ENCODE measurements at regions not wholly inside any gene's neighbourhood (a gene's known extent, or its start where the extent isn't known, plus 50 kb on each side); places are given as distances from the start of the nearest gene placed in this dataset.

DNA sequence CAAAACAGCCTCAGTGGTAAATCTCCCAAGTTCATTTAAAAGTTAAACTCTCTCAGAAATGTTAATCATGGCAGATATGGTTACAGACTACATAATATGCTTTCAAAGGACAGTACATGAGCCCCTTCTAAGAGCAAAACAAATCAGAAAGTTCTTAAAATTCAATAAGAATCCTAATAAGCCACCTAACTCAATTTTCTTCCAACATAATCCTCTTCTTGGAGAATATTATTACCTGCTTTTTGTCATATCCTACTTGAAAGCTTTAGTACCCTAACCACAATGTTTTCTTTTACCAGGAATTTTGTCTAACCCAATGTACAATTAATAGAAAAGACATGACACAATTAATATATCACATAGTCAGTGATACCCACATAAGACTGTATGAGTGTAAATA, 236.5 kb upstream of the ATP2B1 start:
- no peak for DNase-seq (ENCODE audit: low read depth in 2 of 3, low spot score in 2 of 3)

DNA sequence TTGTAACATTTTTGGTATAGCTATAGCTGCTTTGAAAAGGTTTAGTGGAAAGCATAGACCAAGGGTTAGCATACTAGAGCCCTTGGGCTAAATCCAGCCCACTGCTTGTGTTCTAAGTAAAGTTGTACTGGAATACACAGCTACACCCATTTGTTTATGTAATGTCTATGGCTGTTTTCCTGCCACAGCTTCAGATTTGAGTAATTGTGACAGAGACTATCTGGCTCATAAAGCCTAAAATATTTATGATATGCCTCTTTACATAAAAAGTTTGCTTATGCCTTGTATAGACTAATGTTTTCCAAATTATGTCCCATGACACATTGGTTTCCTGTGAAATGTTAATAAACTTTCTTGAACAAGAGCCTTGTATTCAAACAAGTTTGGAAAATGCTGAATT, 234.8 kb upstream of the ATP2B1 start:
- DNase-seq (ENCODE audit: low read depth in 2 of 3, low spot score in 2 of 3): no peak

DNA sequence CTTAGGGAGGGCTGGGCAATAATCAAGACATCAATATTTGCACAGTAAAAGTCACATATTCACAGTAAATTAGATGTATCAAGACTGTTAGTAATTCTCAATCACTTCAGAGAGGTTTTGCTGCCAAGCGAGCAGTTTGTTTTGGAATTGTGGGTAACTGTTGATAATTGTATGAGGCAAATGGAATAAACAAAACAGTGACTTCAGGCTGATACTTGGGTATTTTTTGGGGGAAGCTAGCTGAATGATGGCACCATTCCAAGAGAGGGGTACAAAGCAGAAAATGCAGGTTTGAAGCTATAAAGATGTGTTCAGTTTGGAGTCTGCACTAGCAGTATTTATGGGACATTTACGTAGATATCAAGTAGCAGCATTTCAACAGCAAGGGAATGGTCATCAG, 232.8 kb upstream of the ATP2B1 start:
- no peak for DNase-seq (ENCODE audit: low read depth in 2 of 3, low spot score in 2 of 3)

DNA sequence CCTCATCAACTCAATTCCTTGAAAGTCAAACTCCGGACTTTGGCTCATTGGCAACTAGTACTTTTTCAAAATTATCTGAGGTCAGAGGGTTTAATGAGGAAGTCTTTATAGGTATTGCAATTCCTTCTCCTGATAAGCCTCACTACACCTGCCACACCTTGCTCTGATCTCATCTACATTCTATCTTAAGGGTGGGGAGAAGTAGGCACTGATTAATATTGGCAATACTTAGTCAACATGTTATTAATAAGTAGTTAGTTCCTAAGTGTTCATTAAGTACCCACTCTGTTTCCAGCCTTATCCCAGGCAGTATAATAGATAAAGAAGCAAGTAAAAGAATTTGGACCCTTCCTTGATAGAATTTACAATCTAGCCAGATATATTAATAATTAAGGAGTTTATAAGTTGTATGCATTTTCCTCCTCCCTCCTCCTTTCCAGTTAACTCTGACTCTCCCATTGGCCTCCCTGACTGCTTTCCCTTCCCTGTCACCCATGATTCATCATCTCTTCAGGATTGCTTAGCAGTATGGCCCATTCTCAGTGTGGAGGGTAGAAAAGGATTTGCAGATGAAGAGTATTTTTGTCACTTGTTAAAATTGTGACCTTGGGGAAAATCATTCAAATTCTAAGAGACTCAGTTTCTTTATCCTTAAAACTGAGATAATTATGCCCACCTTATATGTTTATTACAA, 231.0 kb upstream of the ATP2B1 start:
- no peak for DNase-seq (ENCODE audit: low read depth in 2 of 3, low spot score in 2 of 3)

DNA sequence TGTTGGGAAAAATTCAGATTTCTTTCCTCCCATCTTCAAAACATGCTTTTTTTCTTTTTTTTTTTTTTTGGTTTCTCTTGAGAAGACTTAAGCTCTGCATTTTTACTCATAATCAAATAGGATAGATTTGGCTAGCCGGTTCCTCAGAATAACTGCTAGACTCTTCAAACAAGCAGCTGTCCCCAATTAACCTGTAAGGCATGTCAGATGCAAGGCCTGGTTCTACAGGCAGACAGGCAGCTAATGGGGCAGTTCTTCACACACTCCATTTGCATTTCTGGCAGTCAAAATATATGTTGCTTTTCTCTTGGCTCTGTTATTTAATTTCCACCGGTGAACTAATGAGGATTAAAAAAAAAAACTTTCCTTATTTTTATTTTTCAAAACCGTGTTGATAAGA, 228.0 kb upstream of the ATP2B1 start:
- DNase-seq (ENCODE audit: low read depth in 2 of 3, low spot score in 2 of 3): no peak

DNA sequence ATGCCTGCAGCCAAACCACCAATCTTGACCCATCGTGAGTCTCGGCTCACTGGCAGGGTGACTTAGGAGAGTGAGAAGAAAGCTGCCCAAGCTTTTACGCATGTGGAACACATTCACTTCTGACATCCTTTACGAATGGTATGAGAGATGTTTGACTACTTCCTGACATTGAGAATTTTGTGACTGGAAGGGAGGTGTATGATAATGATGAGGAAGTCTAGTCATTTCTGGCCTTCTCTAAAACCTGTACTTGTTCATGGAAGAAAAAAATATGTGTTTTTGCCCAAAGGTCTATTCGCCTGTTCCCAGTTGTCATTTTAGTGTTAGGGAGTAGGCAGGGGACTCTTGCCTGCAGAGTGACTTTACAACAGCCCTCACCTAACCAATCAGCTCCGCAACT, 227.2 kb upstream of the ATP2B1 start:
- DNase-seq (ENCODE audit: low read depth in 2 of 3, low spot score in 2 of 3): no peak

DNA sequence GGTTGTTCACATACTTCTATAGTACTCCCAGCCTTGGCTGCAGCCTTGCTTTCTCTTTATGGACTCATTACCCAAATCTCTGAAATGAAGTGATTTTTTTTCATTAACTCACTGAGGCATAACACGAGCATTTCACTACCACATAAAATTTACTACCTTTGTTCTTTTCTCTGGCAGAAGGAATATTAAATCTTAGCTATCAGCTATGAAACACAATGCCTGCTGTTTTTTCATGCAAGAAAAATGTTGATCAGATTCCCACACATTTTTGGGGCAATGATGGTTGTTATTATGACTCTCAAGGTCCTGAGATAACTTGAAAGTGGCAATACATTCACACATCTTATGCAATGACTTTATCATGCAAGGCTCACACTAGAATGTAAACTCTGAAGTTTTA, 225.3 kb upstream of the ATP2B1 start:
- no peak for DNase-seq (ENCODE audit: low read depth in 2 of 3, low spot score in 2 of 3)

DNA sequence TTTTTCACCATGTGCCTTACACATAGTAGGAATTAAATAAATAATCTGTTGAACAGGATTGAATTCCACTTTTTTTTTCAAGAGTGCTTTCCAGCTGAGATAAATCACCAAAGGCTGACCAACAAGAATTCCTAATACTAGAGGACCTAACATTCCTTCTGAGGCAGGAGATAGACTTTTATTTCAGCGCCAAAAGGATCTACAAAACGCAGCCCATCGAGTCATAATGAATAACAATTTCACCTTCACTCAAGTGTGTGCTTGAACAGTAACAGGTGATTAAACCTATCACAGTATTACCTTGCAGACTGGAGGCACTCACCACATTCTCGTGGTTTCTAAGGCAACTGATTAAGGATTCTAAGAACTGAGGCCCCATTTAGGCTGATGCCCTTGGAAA, 224.3 kb upstream of the ATP2B1 start:
- DNase-seq (ENCODE audit: low read depth in 2 of 3, low spot score in 2 of 3): no peak

DNA sequence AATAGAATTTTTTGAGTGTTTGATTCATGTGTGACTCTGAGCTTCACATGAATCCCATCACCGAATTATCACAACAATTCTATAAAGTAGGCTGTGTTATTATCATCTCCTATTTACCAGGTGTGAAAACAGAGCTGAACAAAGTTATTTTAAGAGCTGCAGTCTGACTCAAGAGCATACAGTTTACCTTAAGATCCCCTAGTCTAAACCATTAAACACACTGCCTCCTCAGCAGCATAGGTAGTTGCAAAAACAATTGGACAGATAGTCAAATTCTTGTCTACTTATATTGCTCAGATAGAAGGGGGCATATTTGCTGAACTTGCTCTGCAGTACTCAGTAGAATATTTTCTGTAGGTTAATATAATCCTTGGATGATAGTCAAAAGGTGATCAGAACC, 219.8 kb upstream of the ATP2B1 start:
- DNase-seq (ENCODE audit: low read depth in 2 of 3, low spot score in 2 of 3): no peak

DNA sequence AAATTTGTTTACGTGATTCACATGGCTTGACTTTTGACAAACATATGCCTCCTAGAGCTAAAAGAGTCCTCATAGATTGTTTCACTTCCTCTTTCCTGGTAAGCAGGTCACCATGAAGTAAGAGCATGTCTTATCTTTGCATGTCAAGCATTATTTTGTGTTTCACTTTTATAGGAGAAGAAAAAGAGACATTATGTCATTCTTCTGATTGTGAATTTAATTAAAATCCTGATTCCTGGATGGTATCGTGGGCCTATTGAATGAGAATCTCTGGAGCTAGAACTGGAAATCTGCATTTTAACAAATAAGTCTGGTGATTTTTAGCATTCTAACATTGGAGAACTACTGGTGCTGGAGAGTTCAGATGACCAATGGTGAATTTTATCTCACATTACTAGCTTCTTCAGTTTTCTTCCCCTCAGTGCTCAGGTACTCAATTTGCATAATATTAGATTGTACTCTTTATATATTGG, 218.6 kb upstream of the ATP2B1 start:
- no peak for DNase-seq (ENCODE audit: low read depth in 2 of 3, low spot score in 2 of 3)

DNA sequence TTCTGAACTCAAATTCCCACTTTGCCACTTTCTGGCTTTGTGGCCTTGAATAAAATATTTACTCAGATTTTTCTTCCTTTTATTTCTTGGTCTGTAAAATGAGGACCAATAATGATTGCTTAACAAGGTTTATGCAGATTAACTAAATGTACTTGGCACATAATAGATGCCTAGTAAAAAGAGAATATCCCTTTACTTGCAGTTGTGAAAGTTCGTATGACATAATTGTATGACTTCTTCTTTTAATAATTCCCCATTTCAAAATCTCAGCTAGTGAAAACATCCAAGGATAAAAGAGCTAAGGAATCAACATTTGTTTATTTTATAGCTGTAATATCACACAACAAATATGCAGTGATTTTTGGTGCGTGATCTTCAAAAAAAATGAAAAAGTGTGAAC, 215.6 kb upstream of the ATP2B1 start:
- no peak for DNase-seq (ENCODE audit: low read depth in 2 of 3, low spot score in 2 of 3)

DNA sequence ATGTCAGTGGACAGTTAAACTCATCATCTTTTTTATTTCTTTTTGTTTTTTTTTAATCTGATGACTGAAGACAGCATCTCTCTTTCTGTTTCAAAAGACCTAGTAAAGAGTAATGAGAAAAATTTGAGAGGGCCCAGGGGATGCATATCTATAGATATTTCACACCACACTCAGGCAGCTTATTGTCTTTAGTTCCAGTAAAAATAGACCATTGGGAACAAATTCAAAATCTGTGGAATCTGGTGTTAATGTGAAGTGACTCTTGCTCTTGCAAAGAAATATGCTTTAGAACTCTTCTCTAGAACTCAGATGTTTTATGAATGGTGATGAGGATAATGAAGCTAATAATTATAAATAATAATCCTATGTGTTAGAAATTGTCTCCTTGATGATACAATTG, 214.5 kb upstream of the ATP2B1 start:
- DNase-seq (ENCODE audit: low read depth in 2 of 3, low spot score in 2 of 3): no peak

DNA sequence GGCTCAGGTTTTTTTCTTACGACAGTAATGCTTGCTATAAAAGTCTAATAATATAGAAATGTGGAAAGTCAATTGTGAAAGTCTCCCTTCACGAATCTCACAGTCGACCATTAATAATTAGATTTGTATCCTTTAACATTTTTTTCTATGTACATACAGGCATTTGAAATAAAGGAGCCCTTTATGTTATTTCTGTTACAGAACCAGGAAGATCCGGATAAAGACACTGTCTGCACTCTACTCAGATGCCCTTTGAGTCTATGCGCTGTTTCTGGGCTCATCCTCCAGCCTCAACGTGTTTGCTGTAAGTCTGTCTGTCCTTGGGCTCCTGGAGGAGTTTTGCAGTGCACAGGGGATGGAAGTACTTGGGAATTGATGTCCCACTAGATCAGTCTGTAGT, 212.2 kb upstream of the ATP2B1 start:
- DNase-seq (ENCODE audit: low read depth in 2 of 3, low spot score in 2 of 3): no peak

DNA sequence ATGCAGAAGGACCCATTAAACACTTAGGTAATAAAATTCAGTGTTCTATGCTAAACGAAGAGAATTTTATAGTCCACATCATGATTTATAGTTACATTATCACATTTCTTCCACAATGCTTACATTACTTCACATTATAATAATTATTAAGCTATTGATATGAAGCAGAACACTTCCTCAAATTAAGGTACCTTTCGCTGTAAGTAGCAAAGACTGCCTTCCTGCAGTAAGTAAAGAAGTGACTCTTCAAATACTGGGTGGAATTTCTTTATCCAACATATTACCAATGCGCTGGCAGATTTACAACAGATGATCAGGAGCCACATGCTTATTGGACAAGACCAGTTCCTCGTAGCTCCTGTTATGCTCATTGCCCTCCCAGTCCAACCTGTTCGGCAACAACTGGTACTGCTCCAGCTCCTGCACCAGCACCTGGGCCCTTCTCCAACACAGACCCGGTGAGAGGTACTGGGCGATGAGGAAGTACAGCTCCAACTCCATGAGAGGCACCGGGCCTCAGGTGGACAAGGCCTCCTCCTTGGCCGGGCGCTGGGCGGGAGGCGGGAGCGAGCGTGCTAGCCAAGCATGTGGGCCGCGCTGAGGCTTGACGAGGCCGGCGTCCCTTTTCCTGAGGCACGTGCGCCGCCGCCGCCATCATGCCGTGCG, 210.7 kb upstream of the ATP2B1 start:
- DNase-seq (ENCODE audit: low read depth in 2 of 3, low spot score in 2 of 3): no peak

DNA sequence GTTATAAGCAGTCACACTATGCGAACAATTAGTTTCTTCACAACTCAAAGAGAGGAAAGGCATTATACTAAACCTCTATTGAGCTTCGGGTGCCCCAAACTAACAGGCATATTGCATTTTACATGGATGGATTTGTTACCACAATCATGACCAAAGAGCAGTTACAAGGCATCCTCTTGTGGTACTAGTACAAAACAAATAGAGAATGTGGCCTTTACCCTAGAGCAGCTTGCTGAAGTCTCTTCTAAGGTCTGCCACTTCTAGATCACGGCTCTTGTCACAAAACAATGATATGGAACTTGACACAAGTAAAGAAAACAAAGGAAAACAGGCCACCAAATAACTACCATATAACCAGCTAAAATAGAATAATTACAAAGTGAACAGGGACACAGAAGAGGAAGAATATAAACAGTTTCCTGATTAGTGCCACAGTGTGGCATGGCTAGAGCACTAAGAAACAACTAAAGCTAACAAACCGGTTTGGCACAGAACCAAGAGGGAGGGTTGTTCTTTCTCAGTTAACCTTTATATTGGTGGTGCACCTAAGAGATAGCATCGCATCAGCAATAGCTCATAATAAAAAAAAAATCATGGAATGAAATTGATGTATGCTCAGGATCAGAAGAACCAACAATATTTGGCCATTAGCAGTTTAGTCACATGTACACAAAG, 209.7 kb upstream of the ATP2B1 start:
- DNase-seq (ENCODE audit: low read depth in 2 of 3, low spot score in 2 of 3): no peak

DNA sequence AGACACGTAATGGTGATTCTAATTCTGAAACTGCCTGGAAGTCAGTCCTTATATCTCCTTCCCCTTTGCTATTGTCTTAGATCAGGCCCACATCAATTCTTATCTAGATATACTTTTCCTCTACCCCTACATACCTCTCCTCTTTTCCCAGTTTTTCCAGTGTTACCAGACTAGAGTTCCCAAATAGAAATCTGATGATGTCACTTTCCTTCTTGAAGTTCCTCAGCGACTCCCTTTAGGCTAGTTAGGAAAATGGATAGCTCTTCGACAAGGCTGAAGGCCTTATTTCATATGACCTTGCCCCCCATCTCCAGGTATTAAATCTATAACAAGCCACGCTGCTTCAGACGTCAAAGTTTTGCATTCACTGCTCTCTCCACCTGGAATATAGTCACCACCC, 201.1 kb upstream of the ATP2B1 start:
- DNase-seq (ENCODE audit: low read depth in 2 of 3, low spot score in 2 of 3): no peak

DNA sequence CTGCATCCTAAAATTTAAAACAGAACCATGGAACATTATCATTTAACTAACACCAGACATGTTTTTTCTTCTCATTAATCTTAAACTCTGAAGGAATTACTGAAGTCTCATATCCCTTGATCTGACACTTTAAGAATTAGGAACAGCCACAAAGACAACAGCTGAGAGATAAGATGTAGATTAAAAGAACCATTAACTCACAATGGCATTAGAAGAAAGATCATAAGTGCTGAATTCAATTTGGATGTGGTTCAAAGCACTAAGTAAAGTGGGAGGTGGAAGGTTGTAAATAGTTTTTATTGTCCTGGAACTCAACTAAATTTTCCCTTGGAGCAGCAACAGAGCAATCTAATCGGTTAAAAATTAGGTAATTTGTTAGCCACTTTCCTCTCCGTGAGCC, 199.0 kb upstream of the ATP2B1 start:
- DNase-seq (ENCODE audit: low read depth in 2 of 3, low spot score in 2 of 3): no peak

DNA sequence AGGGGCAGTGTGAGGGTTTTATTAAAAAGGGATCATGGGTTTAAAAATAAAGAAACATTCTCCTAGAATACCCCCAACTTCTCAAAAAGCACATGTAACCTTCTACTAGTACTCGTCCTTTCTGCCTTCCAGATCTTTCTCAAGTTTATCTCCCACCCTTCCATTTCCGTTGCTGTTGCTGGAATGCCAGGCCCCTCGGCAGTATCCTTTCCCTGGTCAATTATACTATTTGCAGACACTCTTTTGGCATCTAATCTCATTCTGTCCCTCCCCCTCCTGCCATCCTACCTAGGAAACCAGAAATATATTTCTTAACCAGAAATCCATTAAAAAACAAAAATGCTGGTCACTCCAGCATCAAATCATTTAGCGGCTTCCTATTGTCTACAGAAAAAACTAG, 198.2 kb upstream of the ATP2B1 start:
- no peak for DNase-seq (ENCODE audit: low read depth in 2 of 3, low spot score in 2 of 3)

DNA sequence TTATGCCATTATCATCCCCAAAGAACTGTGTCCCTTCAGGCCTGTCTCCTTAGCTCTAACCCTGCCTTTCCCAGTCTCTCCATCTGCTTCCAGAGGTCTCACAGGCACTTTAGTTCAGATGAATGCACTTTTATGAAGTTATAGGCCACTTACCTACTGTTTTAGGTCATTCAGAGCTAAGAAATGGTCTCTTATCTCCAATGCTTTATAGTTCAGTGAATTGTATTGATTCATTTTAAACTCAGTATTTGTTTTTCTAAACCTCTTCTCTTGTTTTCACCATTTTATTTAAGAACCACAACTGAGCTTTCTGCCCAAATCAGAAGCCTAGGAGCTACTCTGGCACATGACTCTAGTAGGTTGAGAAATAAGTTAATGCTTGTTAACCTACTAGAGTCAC, 197.5 kb upstream of the ATP2B1 start:
- DNase-seq (ENCODE audit: low read depth in 2 of 3, low spot score in 2 of 3): no peak

DNA sequence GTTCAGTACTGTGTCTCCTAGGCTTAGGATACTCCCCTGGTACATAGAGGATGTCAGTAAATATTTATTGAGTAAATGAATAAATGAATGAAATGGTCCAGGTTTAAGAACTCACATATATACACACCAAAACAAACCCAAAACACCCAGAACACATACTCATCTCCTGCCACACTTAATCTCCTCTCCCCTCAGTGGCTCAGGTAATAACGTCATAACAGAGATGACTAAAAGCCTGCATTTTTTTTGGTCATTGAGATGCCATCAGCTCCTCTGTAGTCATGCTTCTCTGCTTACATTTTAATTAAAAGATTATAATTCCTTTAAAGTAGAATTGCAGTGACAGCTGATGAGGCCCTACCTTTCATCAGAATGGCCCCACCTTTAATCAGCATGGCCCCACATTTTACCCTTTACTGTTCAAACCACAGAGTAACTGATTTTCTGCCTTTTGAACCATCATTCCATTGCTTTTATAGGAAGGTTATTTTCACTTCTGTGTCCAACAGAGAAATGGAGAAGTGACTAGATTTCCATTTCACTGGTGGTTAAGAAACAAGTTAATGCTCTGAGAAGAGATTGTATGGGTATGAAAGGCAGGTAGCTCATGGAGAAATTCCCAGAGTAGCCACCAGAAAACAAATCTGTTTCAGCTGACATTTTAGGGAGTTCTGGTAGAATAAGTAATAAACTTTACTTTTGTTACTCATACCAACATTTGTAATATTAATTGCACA, 193.4 kb upstream of the ATP2B1 start:
- DNase-seq (ENCODE audit: low read depth in 2 of 3, low spot score in 2 of 3): no peak

DNA sequence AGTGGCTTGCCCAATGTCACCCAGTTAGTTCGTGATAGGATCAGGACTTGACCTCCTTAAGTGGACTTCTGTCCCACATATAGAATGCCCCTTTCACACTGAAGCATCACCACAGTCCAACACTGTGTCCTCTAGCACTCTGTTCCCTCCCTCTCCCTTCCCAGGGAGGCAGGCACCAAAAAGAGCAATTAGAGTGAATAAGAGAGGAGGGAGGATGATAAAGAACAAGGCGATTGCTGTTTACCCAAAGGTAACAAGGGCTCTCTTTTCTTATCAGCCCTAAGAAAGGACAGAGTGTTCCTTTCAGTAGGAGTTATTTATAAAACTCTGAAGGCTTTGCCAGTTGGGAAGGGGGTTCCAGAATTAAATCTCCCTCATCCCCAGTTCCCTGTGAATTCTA, 192.7 kb upstream of the ATP2B1 start:
- DNase-seq (ENCODE audit: low read depth in 2 of 3, low spot score in 2 of 3): no peak

DNA sequence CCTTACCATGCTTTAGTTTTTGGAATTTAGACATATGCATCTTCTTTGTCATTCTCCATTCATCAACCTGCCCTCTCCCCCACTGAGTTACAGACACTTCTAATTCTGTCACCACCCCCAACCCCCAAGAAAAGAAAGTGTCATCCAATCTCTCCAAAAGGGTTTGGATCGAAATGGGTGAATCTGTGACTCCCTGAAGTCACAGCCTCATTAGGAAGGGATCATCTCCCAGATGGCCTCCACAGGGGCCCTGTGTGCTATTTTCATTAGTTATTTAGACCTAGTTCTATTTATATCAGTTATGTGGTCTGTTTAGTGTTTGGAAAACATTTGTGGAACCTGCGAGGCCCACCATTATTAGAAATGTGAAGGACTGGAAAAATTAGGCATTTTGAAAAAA, 191.0 kb upstream of the ATP2B1 start:
- no peak for DNase-seq (ENCODE audit: low read depth in 2 of 3, low spot score in 2 of 3)
